Neural progenitor cell (in vitro differentiated cells): ENCODE measurements at regions not wholly inside any gene's neighbourhood (a gene's known extent, or its start where the extent isn't known, plus 50 kb on each side); places are given as distances from the start of the nearest gene placed in this dataset.

Experiments used
- DNase-seq: peaks from one replicate; pipeline ENCODE4 v3.0.0-alpha.2; 2016; ENCODE audit warnings: low spot score
- H2AFZ ChIP-seq: fragments of 200-600 bp; sonication (generic); replicated peaks from 2 replicates; pipeline ENCODE4 v1.6.1; 2016; ENCODE audit warnings: antibody characterized with exemption
- H3F3A ChIP-seq: fragments of 200-600 bp; sonication (generic); 2 replicates; pipeline ENCODE4 v1.6.1; 2016; ENCODE audit warnings: antibody characterized with exemption, low read depth
- H3K27ac ChIP-seq: fragments of 200-600 bp; sonication (generic); 2 replicates; pipeline ENCODE4 v1.5.1; 2016; ENCODE audit warnings: mild to moderate bottlenecking
- H3K27me3 ChIP-seq: fragments of 200-600 bp; sonication (generic); 2 replicates; pipeline ENCODE4 v1.6.1; 2016; ENCODE audit warnings: mild to moderate bottlenecking, moderate library complexity
- H3K36me3 ChIP-seq: fragments of 200-600 bp; sonication (generic); 2 replicates; pipeline ENCODE4 v1.5.1; 2016
- H3K4me1 ChIP-seq: fragments of 200-600 bp; sonication (generic); 2 replicates; pipeline ENCODE4 v1.6.1; 2016; ENCODE audit warnings: mixed run types
- H3K4me2 ChIP-seq: fragments of 200-600 bp; sonication (generic); 2 replicates; pipeline ENCODE4 v1.6.1; 2016
- H3K4me3 ChIP-seq: fragments of 200-600 bp; sonication (generic); 2 replicates; pipeline ENCODE4 v1.5.1; 2016
- H3K79me2 ChIP-seq: fragments of 200-600 bp; sonication (generic); 2 replicates; pipeline ENCODE4 v1.6.1; 2016; ENCODE audit warnings: low read depth
- H3K9ac ChIP-seq: fragments of 200-600 bp; sonication (generic); 2 replicates; pipeline ENCODE4 v1.6.1; 2016
- H3K9me3 ChIP-seq: fragments of 200-600 bp; sonication (generic); 2 replicates; pipeline ENCODE4 v1.5.1; 2016; ENCODE audit warnings: low read depth
- H4K20me1 ChIP-seq: fragments of 200-600 bp; sonication (generic); 2 replicates; pipeline ENCODE4 v1.6.1; 2016; ENCODE audit warnings: low read depth
- H3K27ac Mint-ChIP-seq: 3 replicates; pipeline ENCODE4 v1.8.0; 2021; ENCODE audit warnings: mixed read lengths
- H3K27me3 Mint-ChIP-seq: 2 replicates; pipeline ENCODE4 v1.8.0; 2022; ENCODE audit warnings: low read depth, mild to moderate bottlenecking, inconsistent platforms, moderate library complexity, mixed read lengths; ENCODE audit not compliant: insufficient read depth
- H3K36me3 Mint-ChIP-seq: 3 replicates; pipeline ENCODE4 v1.8.0; 2021; ENCODE audit warnings: mixed read lengths
- H3K4me1 Mint-ChIP-seq: 3 replicates; pipeline ENCODE4 v1.8.0; 2021; ENCODE audit warnings: mixed read lengths
- H3K4me3 Mint-ChIP-seq: 3 replicates; pipeline ENCODE4 v1.8.0; 2021; ENCODE audit warnings: mild to moderate bottlenecking, moderate library complexity, mixed read lengths
- H3K9me3 Mint-ChIP-seq: 3 replicates; pipeline ENCODE4 v1.8.0; 2020; ENCODE audit warnings: mixed read lengths
- EZH2 ChIP-seq: fragments of 200-600 bp; sonication (generic); IDR thresholded peaks from 2 replicates; pipeline ENCODE4 v1.6.1; 2017; ENCODE audit warnings: antibody characterized with exemption, mild to moderate bottlenecking, moderate library complexity
- EZH2phosphoT487 ChIP-seq: fragments of 200-600 bp; sonication (generic); IDR thresholded peaks from 2 replicates; pipeline ENCODE4 v1.6.1; 2017; ENCODE audit warnings: antibody characterized with exemption
- TF ChIP-seq, protein P1 (sequence below): fragments of 200-600 bp; sonication (generic); IDR thresholded peaks from 2 replicates; pipeline ENCODE4 v1.5.1; 2017; ENCODE audit warnings: antibody characterized with exemption, mild to moderate bottlenecking

DNA sequence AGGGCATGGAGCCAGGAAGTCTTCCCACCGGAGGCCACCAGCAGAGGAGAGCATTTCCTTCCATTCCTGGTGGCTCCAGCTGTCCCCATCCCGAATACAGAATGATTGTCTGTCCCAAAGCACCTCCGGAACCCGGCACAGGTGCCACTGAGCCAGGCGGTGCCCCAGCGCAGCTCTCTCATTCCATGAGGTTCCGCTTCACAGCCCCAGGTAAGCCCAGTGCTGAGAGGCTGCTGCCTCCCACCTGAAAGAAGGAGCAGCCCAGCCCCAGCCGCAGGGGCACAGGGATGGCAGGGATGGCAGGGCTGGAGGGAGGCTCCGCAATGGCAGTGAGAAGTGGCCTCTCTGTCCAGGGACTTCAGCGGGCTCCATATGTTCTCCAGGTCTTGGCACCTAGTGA lies 162.1 kb upstream of the TCERG1L start:
- no peak overlapping the region for H3K27ac Mint-ChIP-seq
- H3K9ac ChIP-seq, result no peak overlapping the region
- H3K27me3 Mint-ChIP-seq, result peaks cover 2% of the 10 kb centered on the region
- no peak for TF ChIP-seq EZH2
- TF ChIP-seq EZH2phosphoT487, result no peak
- TF ChIP-seq, protein P1, sequence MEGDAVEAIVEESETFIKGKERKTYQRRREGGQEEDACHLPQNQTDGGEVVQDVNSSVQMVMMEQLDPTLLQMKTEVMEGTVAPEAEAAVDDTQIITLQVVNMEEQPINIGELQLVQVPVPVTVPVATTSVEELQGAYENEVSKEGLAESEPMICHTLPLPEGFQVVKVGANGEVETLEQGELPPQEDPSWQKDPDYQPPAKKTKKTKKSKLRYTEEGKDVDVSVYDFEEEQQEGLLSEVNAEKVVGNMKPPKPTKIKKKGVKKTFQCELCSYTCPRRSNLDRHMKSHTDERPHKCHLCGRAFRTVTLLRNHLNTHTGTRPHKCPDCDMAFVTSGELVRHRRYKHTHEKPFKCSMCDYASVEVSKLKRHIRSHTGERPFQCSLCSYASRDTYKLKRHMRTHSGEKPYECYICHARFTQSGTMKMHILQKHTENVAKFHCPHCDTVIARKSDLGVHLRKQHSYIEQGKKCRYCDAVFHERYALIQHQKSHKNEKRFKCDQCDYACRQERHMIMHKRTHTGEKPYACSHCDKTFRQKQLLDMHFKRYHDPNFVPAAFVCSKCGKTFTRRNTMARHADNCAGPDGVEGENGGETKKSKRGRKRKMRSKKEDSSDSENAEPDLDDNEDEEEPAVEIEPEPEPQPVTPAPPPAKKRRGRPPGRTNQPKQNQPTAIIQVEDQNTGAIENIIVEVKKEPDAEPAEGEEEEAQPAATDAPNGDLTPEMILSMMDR, result no peak
- H3K4me1 Mint-ChIP-seq, result peaks cover 9% of the 10 kb centered on the region
- no peaks in the 10 kb centered on the region for H3K36me3 ChIP-seq
- H3K4me3 Mint-ChIP-seq, result no peak overlapping the region
- H3K79me2 ChIP-seq, result no peaks in the 10 kb centered on the region
- H3K4me2 ChIP-seq, result no peak overlapping the region
- no peaks in the 10 kb centered on the region for H3K36me3 Mint-ChIP-seq
- no peak overlapping the region for H2AFZ ChIP-seq
- H3K9me3 Mint-ChIP-seq, result no peaks in the 10 kb centered on the region
- H3K9me3 ChIP-seq, result no peaks in the 10 kb centered on the region
- H3K27me3 ChIP-seq, result no peaks in the 10 kb centered on the region
- no peak overlapping the region for H3K4me3 ChIP-seq
- H3F3A ChIP-seq, result no peaks in the 10 kb centered on the region
- no peaks in the 10 kb centered on the region for H3K4me1 ChIP-seq
- no peak for DNase-seq
- H3K27ac ChIP-seq, result no peak overlapping the region
- H4K20me1 ChIP-seq, result no peaks in the 10 kb centered on the region

DNA sequence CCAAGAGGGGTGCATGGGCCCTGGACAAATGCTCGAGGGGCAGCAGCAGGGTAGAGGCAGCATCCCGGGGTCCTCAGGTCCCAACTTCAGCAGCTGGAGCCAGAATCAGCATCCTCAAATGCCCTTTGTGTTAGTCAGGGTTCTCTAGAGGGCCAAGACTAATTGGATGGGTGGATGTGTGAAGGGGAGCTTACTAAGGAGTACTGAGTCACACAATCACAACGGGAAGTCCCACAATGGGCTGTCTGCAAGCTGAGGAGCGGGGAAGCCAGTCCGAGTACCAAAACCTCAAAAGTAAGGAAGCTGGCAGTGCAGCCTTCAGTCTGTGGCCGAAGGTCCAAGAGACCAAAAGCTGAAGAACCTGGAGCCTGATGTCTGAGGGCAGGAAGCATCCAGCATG lies 162.9 kb upstream of the TCERG1L start:
- Histone ChIP-seq H3K36me3 (no peaks in the 10 kb centered on the region), H3F3A (no peaks in the 10 kb centered on the region), H3K4me3 (no peak overlapping the region), H3K27ac (no peak overlapping the region), H4K20me1 (no peaks in the 10 kb centered on the region), H3K27me3 (no peaks in the 10 kb centered on the region), H3K4me1 (no peaks in the 10 kb centered on the region), H3K79me2 (no peaks in the 10 kb centered on the region), H3K9me3 (no peaks in the 10 kb centered on the region), H3K9ac (no peak overlapping the region), H2AFZ (no peak overlapping the region), H3K4me2 (no peak overlapping the region)
- Mint-ChIP-seq H3K36me3 (no peaks in the 10 kb centered on the region), H3K27me3 (peaks cover 2% of the 10 kb centered on the region), H3K27ac (no peak overlapping the region), H3K4me3 (no peak overlapping the region), H3K4me1 (peaks cover 9% of the 10 kb centered on the region), H3K9me3 (no peaks in the 10 kb centered on the region)
- TF ChIP-seq EZH2 (no peak), EZH2phosphoT487 (no peak)
- TF ChIP-seq, protein P1, result no peak
- DNase-seq, result no peak

DNA sequence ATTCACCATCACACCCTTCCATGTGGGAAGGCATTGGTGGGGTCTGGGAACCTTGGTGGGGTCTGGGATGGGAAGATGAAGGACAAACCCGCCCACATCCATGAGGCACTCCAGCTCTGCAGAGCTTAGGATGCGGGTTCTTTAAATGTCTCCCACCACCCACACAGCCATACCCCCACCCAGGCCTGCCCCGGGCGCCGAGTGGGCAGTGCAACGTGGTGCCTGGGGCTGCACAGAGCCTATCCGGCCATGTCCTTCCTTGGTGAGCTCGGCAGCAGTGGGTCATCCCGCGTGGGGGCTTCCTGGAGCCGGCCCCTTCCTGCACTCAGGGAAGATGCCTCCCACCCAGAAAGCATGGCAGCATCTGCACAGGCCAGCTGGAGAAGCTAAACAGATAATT lies 163.5 kb upstream of the TCERG1L start:
- Mint-ChIP-seq H3K27ac (no peak overlapping the region), H3K9me3 (no peaks in the 10 kb centered on the region), H3K4me3 (no peak overlapping the region), H3K4me1 (peaks cover 9% of the 10 kb centered on the region), H3K36me3 (no peaks in the 10 kb centered on the region), H3K27me3 (peaks cover 2% of the 10 kb centered on the region)
- no peaks in the 10 kb centered on the region for H3K79me2 ChIP-seq
- no peaks in the 10 kb centered on the region for H3K27me3 ChIP-seq
- no peak for DNase-seq
- H2AFZ ChIP-seq, result no peak overlapping the region
- no peak overlapping the region for H3K4me2 ChIP-seq
- no peaks in the 10 kb centered on the region for H3K4me1 ChIP-seq
- H3K27ac ChIP-seq, result no peak overlapping the region
- H3K4me3 ChIP-seq, result no peak overlapping the region
- H3K36me3 ChIP-seq, result no peaks in the 10 kb centered on the region
- no peaks in the 10 kb centered on the region for H4K20me1 ChIP-seq
- no peaks in the 10 kb centered on the region for H3F3A ChIP-seq
- no peaks in the 10 kb centered on the region for H3K9me3 ChIP-seq
- H3K9ac ChIP-seq, result no peak overlapping the region
- TF ChIP-seq EZH2phosphoT487 (no peak), EZH2 (no peak)
- TF ChIP-seq, protein P1, result no peak
